GM21825 (cell line): ENCODE measurements at regions not wholly inside any gene's neighbourhood (a gene's known extent, or its start where the extent isn't known, plus 50 kb on each side); places are given as distances from the start of the nearest gene placed in this dataset.

ENCODE experiments used
- ATAC-seq: cut with Tn5 transposase; IDR thresholded peaks from one replicate; pipeline ENCODE4 v1.9.1; 2021; ENCODE audit warnings: mild to moderate bottlenecking, moderate library complexity; ENCODE audit not compliant: unreplicated experiment

- ATAC-seq: no peak
Measured at GRCh38 chr6:23454080-23454976, 671.7 kb upstream of the NRSN1 start.

DNA sequence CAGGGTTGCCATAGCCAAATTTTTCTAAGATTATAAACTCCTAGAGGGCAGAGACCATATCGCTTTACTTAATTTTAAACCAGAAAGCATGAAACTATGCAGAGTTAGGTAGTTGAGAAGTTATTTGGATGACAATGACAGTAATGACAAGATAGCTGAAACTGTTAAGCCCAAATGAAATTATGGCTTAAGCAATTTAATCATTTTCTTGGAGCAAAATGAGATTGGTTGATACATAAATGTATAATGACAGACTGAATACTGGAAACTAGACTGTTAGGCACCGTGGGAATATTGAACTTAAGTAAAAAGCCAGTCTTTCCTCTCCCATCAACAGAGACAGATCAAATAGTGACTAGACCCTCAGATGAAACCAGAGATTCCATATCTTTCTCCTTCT is 670.3 kb upstream of the NRSN1 start:
- no peak for ATAC-seq

GRCh38 chr6:23456396-23456795 is 669.6 kb upstream of the NRSN1 start:
- ATAC-seq: no peak

GRCh38 chr6:23457321-23457720 is 668.7 kb upstream of the NRSN1 start:
- no peak for ATAC-seq

DNA sequence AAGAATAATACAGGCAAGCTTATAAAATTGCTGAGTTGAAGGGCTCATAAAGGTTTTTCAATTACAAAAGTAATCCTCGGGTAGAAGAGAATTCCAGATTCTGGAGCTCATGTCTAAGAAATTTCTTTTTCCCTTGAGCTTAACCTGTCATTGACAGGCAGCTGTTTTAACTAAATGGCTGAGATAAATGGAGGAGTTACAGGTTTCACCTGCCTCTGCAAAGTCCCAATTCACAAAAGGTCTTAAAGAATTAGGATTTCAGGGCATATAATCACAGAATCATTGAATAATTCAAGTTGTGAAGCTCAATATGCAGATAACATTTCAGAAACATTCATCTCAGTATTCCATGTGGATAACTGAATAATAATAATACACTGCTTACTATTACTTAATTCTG is 660.1 kb upstream of the NRSN1 start:
- no peak for ATAC-seq

- ATAC-seq: no peak
Measured at GRCh38 chr6:23477586-23477985, 648.4 kb upstream of the NRSN1 start.

DNA sequence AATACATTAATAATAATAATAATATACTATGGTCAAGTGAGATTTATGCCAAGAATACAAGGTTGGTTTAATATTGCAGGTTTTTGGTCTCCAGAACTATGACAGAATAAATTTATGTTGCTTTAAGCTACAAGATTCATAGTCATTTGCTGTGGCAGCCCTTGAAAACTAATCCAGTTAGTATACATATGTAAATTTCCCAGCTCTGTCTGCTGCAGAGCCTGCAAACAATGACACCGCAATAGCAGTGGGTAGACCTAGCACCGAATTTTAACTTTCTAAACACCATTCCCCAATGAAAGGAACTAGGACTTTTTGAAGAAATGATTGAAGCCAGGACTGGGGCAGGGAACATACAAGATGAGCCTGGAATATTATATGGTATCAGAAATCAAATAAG is 647.7 kb upstream of the NRSN1 start:
- no peak for ATAC-seq

DNA sequence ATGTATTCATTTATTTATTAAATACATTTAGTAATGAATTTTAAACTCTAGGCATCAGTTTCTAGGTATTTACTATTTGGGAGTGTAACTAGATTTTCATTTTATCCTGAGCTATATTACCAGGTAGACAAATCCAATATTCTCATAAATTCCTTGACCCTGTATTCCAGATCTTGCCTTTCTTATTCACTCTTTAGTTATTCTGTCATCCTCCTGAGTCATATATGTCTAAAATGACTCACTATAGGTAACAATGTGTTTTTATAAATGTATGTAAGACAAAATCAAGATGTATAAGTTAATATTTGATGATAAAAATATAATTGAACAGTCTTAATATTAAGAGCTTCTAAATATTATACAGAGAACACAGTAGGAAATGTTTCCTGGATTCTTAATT is 642.1 kb upstream of the NRSN1 start:
- ATAC-seq: no peak

GRCh38 chr6:23494367-23494766 is 631.6 kb upstream of the NRSN1 start:
- no peak for ATAC-seq

DNA sequence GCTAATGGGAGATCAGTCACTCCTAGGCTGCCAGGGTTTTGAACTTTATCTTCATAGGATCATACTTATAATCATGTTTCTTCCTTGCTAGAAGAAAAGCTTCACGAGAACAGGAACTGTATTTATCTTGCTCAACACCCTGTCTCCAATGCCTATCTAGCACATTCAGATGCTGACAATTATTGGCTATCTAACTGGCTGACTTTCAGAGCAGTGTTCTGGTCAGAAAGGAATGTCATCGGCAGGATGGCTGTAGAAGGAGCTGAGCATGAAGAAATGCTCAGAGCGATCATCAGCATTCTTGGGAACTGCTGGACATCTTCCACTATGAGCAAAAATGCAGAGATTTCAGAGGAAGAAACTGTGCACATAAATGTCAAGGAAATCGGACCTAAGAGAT is 628.0 kb upstream of the NRSN1 start:
- ATAC-seq: no peak

DNA sequence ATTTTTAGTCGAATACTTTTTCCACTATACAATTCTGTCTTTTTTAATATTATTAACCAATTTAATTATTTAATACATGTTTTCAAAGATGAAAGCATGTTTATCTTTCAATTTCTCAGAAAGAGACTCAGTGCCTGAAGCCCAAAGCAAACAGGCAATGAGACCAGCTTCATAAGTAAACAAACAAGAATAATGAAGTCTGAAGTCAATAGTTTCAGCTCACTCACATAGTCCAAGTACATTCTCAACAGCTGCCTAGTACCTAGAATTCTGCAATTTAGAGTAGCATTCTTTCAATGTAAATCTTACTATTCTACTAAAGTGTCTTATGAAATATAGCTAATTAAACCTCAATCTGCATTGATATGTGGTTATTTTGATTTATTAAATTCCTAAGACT is 626.5 kb upstream of the NRSN1 start:
- no peak for ATAC-seq

- ATAC-seq: no peak
Measured at GRCh38 chr6:23503173-23503572, 622.8 kb upstream of the NRSN1 start.

- no peak for ATAC-seq
Measured at GRCh38 chr6:23505026-23505425, 621.0 kb upstream of the NRSN1 start.

DNA sequence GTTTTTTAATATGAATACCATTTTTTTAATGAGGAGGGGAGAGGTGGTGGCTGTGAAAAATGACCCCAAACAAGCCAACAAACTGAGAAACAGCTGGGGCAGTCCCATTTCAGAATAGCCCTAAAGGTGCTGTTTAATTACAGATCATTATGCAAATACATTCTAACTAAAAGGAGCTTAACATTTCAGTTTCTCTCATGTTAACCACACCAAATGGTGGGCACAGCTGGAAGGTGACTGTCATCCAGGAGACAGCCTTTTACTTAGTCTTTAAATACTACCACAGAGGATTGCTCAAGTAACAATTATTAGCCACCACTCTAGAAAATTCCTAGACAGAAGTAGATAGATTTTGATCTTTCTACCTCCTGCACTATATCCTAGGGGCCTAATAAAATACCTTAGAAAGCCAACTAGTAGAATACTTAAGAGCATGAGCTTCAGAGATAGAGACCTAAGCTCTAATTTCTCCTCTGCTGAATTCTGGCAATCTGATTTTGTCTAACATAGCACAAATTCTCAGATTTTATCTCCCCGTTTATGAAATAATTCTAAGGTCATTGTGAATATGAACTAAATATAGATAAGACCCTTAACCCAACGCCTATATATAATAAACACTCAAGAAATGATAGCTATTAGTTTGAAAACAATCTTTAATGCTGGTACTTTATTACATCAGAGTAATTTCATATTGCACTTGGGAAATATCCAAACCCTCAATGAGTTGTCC is 615.1 kb upstream of the NRSN1 start:
- no peak for ATAC-seq

GRCh38 chr6:23511817-23512216 is 614.2 kb upstream of the NRSN1 start:
- no peak for ATAC-seq

DNA sequence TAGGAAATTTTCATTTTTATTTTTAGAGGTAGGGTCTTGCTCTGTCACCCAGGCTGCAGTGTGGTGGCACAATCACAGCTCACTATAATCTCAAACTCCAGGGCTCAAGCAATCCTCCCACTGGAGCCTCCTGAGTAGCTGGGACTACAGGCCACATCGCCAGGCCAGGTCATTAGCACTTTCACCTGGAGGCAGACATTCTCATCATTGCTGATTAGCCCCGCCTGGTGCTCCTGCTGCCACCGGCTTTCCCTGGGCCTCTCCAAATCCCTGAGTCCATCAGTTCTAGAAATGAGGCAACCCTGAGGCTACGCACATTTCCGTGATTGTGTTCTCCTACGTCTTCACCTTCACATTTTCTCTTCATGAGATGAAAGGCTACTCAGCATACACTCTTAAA is 607.7 kb upstream of the NRSN1 start:
- no peak for ATAC-seq

DNA sequence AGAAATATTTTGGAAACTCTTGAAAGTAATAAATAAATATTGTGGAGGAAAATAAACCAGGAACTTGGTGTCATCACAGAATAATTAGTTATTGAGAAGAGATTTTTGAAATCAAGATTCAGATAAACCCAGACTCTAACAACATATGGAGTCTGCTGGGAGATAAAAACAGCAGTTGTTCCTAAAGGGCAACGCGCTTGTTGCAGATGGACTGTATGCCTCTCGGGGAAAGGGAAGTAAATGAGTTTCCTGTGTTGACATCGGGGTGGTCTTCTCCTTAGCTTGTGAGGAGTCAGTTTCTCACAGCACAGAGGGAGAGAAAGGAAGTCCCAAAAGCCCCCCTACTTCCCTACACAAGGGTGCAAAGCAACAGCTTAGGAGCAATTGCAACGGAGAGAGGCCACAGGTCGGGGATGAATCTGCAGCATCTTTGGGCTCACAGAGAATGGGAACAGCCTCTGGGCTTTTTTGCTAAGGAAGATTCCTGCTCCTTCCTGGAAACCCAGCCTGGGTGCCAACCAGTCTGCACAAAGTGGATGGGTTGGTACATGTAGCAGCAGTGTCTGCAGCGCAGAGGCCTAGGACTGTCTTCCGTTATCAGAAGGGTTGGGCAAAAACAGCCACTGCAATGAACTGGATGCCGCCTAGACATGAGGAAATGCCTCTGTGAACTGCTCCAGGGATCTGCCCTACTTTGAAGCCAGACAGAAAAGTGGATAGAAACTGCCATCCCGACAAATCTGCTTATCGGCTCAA is 603.0 kb upstream of the NRSN1 start:
- ATAC-seq: no peak

- no peak for ATAC-seq
Measured at GRCh38 chr6:23523771-23524170, 602.2 kb upstream of the NRSN1 start.

GRCh38 chr6:23524548-23524947 is 601.5 kb upstream of the NRSN1 start:
- ATAC-seq: no peak

- ATAC-seq: no peak
Measured at GRCh38 chr6:23526526-23526925, 599.5 kb upstream of the NRSN1 start.

DNA sequence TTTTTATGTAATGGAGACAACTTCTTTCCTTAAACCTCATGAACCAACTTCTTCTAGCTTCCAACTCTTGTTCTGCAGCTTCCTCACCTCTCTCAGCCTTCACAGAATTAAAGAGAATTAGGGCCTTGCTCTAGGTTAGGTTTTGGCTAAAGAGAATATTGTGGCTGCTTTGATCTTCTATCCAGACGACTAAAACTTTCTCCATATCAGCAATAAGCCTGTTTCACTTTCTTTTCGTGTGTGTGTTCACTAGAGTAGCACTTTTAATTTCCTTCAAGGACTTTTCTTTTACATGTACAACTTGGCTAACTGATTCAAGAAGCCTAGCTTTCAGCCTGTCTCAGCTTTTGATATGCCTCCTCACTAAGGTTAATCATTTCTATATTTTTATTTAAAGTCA is 596.1 kb upstream of the NRSN1 start:
- ATAC-seq: no peak

DNA sequence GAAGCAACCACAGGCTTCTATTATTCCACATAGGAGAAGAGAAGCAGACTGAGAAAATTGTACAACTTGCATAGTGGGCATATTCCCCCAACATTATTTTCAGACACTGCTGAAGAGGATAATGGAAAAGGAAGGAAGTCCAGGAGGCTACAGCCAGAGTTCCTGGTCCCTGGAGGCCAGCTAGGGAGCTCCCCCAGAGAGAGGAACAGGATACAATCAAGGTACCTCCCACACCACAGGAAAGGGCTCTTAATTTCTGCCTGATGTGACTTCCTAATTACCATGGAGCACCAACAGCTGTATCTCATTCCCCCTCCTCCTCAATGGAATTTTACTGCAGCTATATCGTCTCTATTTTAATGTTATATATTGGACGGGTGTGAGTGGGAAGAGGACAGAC is 594.3 kb upstream of the NRSN1 start:
- ATAC-seq: no peak
